ENCODE measurements at regions not wholly inside any gene's neighbourhood (a gene's known extent, or its start where the extent isn't known, plus 50 kb on each side); places are given as distances from the start of the nearest gene placed in this dataset.

- DNase-seq (ENCODE audit: low spot score) = no peak
Observed at GRCh38 chr12:65764325-65764724, 60.0 kb upstream of the HMGA2 start.

- DNase-seq (ENCODE audit: low spot score) = peak; percentile 15
Observed at GRCh38 chr12:65765436-65765813, 58.9 kb upstream of the HMGA2 start.

GRCh38 chr12:65769880-65770279 is 54.4 kb upstream of the HMGA2 start:
- DNase-seq (ENCODE audit: low spot score) = no peak

Measured in A172 (cell line).